ENCODE measurements at regions not wholly inside any gene's neighbourhood (a gene's known extent, or its start where the extent isn't known, plus 50 kb on each side); places are given as distances from the start of the nearest gene placed in this dataset.

GRCh38 chr3:22606938-22607337 lies 596.2 kb upstream of the UBE2E2 start:
- TF ChIP-seq EZH2 (IDR thresholded peaks at IDR 0.05) (no peak), REST (IDR thresholded peaks at IDR 0.05; ENCODE audit: low read depth) (no peak), TCF7L2 (IDR thresholded peaks at IDR 0.05; ENCODE audit: borderline replicate concordance, extremely low read depth, insufficient read depth, insufficient read length) (no peak), YY1 (IDR thresholded peaks at IDR 0.05; ENCODE audit: extremely low read depth, insufficient replicate concordance, low read depth, low read length) (no peak), MAX (IDR thresholded peaks at IDR 0.05) (no peak), SIN3A (IDR thresholded peaks at IDR 0.05; ENCODE audit: low read depth) (no peak), CTCF (IDR thresholded peaks at IDR 0.05 in 2 of 3, conservative IDR thresholded peaks at IDR 0.05 in 1 of 3; ENCODE audit: borderline replicate concordance in 1 of 3, insufficient read depth in 1 of 3, low read depth in 2 of 3, low read length in 2 of 3) (no peak), POLR2A (IDR thresholded peaks at IDR 0.05; ENCODE audit: borderline replicate concordance, extremely low read depth, insufficient read depth, insufficient read length) (no peak), POLR2AphosphoS5 (IDR thresholded peaks at IDR 0.05; ENCODE audit: low read depth, low read length) (no peak), EGR1 (IDR thresholded peaks at IDR 0.05; ENCODE audit: low read depth) (no peak), SRF (IDR thresholded peaks at IDR 0.05; ENCODE audit: low read depth) (no peak), CEBPB (IDR thresholded peaks at IDR 0.05; ENCODE audit: low read depth) (no peak), FOSL1 (IDR thresholded peaks at IDR 0.05; ENCODE audit: low read depth) (no peak)
- TF ChIP-seq, protein P1, sequence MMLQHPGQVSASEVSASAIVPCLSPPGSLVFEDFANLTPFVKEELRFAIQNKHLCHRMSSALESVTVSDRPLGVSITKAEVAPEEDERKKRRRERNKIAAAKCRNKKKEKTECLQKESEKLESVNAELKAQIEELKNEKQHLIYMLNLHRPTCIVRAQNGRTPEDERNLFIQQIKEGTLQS (IDR thresholded peaks at IDR 0.05) = no peak
